A673 (cell line): ENCODE measurements at regions not wholly inside any gene's neighbourhood (a gene's known extent, or its start where the extent isn't known, plus 50 kb on each side); places are given as distances from the start of the nearest gene placed in this dataset.

ENCODE experiments used
- BruUV-seq: library from RNA; stranded (reverse); fragments of 400-500 nt; replicated peaks from 2 replicates; lab custom pipeline; 2021; lab: Mats Ljungman, UMichigan
- CTCF ChIA-PET: fragments of 300-600 bp; sonication (Branson Sonifier 250); formaldehyde crosslinking; loops from one replicate; lab custom pipeline; 2022; ENCODE audit warnings: antibody characterized with exemption; lab: Charles Lee
- POLR2A ChIA-PET: fragments of 300-600 bp; sonication (Branson Sonifier 250); formaldehyde crosslinking; loops from one replicate; lab custom pipeline; 2022; ENCODE audit warnings: antibody characterized with exemption; ENCODE audit not compliant: low non-redundant PET; lab: Charles Lee
- DNase-seq: peaks from one replicate; pipeline ENCODE4 v3.0.0-alpha.2; 2015; ENCODE audit warnings: low spot score
- H3K27ac ChIP-seq: fragments of 200-600 bp; sonication (generic); 2 replicates; pipeline ENCODE4 v1.5.1; 2016; ENCODE audit warnings: mixed run types, low read depth, mild to moderate bottlenecking, mixed read lengths, antibody characterized with exemption, low read length; ENCODE audit not compliant: poor library complexity, severe bottlenecking
- H3K27me3 ChIP-seq: fragments of 200-600 bp; sonication (generic); replicated peaks from 2 replicates; pipeline ENCODE4 v1.6.1; 2017; ENCODE audit warnings: mixed run types, low read depth, mild to moderate bottlenecking, mixed read lengths, antibody characterized with exemption, low read length; ENCODE audit not compliant: insufficient read depth, poor library complexity
- H3K36me3 ChIP-seq: fragments of 200-600 bp; sonication (generic); 2 replicates; pipeline ENCODE4 v1.6.1; 2016; ENCODE audit warnings: mixed run types, mild to moderate bottlenecking, mixed read lengths, antibody characterized with exemption, low read length; ENCODE audit not compliant: insufficient read depth, poor library complexity, severe bottlenecking
- H3K4me1 ChIP-seq: fragments of 200-600 bp; sonication (generic); 2 replicates; pipeline ENCODE4 v1.6.1; 2017; ENCODE audit warnings: mixed run types, mild to moderate bottlenecking, mixed read lengths, antibody characterized with exemption, low read length; ENCODE audit not compliant: insufficient read depth, poor library complexity, severe bottlenecking
- H3K4me3 ChIP-seq: fragments of 200-600 bp; sonication (generic); 2 replicates; pipeline ENCODE4 v1.5.1; 2016; ENCODE audit warnings: low read depth, mixed run types, mild to moderate bottlenecking, mixed read lengths, low read length; ENCODE audit not compliant: poor library complexity, severe bottlenecking
- H3K9me3 ChIP-seq: fragments of 200-600 bp; sonication (generic); 2 replicates; pipeline ENCODE4 v1.6.1; 2016; ENCODE audit warnings: mixed run types, low read depth, mild to moderate bottlenecking, mixed read lengths, antibody characterized with exemption, low read length; ENCODE audit not compliant: poor library complexity, severe bottlenecking
- CTCF ChIP-seq: fragments of 300-800, 200-600 bp; sonication (generic); conservative IDR thresholded peaks from 2 replicates; pipeline ENCODE4 v1.5.1; 2017; ENCODE audit warnings: low read depth, mild to moderate bottlenecking, antibody characterized with exemption, low read length, moderate library complexity, mixed read lengths
- EZH2 ChIP-seq: fragments of 200-600 bp; sonication (generic); IDR thresholded peaks from 2 replicates; pipeline ENCODE4 v1.6.1; 2017; ENCODE audit warnings: borderline replicate concordance, low read depth, mild to moderate bottlenecking, mixed read lengths, antibody characterized with exemption, low read length; ENCODE audit not compliant: poor library complexity, severe bottlenecking
- intact Hi-C: fragments of 100-400 bp; cut with micrococcal nuclease; formaldehyde crosslinking; loops from one replicate; pipeline ENCODE4 v1.10.0; 2022; ENCODE audit not compliant: unreplicated experiment

- Histone ChIP-seq H3K4me3 (no peak overlapping the region), H3K27me3 (no peaks in the 10 kb centered on the region), H3K9me3 (no peaks in the 10 kb centered on the region), H3K27ac (no peak overlapping the region), H3K36me3 (no peaks in the 10 kb centered on the region), H3K4me1 (peaks cover 5% of the 10 kb centered on the region)
- TF ChIP-seq EZH2 = no peak
- TF ChIP-seq CTCF = no peak
- intact Hi-C loops = no loop called here
- ChIA-PET CTCF (no interaction called here), POLR2A (no interaction called here)
- DNase-seq = peak; percentile 70
- BruUV-seq = no TSS peak
Observed at GRCh38 chr4:71275004-71275403, 63.8 kb upstream of the SLC4A4 start.

GRCh38 chr4:71275570-71275969, 63.2 kb upstream of the SLC4A4 start:
- TF ChIP-seq EZH2 (no peak), CTCF (no peak)
- intact Hi-C loops = no loop called here

GRCh38 chr4:71277353-71277752, 61.5 kb upstream of the SLC4A4 start:
- no TSS peak for BruUV-seq
- intact Hi-C loops = no loop called here
- CTCF ChIA-PET = no interaction called here
- H3K4me1 ChIP-seq = peaks cover 5% of the 10 kb centered on the region
- POLR2A ChIA-PET = no interaction called here
- TF ChIP-seq CTCF (no peak), EZH2 (no peak)
- no peaks in the 10 kb centered on the region for H3K36me3 ChIP-seq
- no peaks in the 10 kb centered on the region for H3K9me3 ChIP-seq
- H3K27ac ChIP-seq = no peak overlapping the region
- no peaks in the 10 kb centered on the region for H3K27me3 ChIP-seq
- H3K4me3 ChIP-seq = no peak overlapping the region
- DNase-seq = no peak

More at GRCh38 chr4:71275570-71275969, 63.2 kb upstream of the SLC4A4 start:
- CTCF ChIA-PET = no interaction called here
- no peak for DNase-seq
- Histone ChIP-seq H3K4me3 (no peak overlapping the region), H3K4me1 (peaks cover 5% of the 10 kb centered on the region), H3K27me3 (no peaks in the 10 kb centered on the region), H3K9me3 (no peaks in the 10 kb centered on the region), H3K36me3 (no peaks in the 10 kb centered on the region), H3K27ac (no peak overlapping the region)
- no TSS peak for BruUV-seq
- POLR2A ChIA-PET = no interaction called here
